ENCODE measurements at regions not wholly inside any gene's neighbourhood (a gene's known extent, or its start where the extent isn't known, plus 50 kb on each side); places are given as distances from the start of the nearest gene placed in this dataset.
"Not testable (repeated sequence)": the region's sequence is repeated elsewhere in the genome, so short reads cannot be mapped to it uniquely, and the experiment has no call there.

DNA sequence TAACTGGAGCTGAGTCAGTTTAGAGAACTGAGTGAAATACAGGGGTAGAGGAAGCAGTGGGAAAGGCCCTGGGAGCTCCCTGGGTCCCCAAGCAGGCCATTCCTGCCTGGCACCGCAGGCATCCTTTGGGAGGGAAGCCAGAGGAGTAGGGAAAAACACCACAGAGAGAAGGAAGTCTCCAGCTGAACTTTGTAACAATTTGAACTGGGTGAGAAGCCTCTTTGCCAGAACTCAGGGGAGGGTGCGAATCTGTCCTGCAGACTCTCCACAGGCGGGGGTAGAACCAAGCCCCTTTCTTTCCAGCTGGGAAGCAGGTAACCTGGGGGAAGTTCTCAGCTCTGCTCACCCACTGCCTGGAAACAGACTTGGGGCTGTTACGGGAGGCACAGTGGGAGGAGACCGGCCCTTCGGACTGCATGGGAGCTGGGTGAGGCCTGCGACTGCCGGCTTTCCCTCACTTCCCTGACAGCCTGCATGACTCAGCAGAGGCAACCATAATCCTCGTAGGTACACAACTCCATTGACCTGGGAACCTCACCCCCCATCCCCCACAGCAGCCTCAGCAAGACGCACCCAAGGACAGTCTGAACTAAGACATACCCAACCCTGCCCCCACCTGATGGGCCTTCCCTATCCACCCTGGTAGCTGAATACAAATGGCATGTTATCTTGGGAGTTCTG lies 110.1 kb downstream of the ARHGAP11B start:
- TF ChIP-seq, protein P1, sequence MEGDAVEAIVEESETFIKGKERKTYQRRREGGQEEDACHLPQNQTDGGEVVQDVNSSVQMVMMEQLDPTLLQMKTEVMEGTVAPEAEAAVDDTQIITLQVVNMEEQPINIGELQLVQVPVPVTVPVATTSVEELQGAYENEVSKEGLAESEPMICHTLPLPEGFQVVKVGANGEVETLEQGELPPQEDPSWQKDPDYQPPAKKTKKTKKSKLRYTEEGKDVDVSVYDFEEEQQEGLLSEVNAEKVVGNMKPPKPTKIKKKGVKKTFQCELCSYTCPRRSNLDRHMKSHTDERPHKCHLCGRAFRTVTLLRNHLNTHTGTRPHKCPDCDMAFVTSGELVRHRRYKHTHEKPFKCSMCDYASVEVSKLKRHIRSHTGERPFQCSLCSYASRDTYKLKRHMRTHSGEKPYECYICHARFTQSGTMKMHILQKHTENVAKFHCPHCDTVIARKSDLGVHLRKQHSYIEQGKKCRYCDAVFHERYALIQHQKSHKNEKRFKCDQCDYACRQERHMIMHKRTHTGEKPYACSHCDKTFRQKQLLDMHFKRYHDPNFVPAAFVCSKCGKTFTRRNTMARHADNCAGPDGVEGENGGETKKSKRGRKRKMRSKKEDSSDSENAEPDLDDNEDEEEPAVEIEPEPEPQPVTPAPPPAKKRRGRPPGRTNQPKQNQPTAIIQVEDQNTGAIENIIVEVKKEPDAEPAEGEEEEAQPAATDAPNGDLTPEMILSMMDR (IDR thresholded peaks at IDR 0.05) = not testable (repeated sequence)
- not testable (repeated sequence) for TF ChIP-seq POLR2A (IDR thresholded peaks at IDR 0.05)
